ENCODE measurements at regions not wholly inside any gene's neighbourhood (a gene's known extent, or its start where the extent isn't known, plus 50 kb on each side); places are given as distances from the start of the nearest gene placed in this dataset.
"Not testable (repeated sequence)": the region's sequence is repeated elsewhere in the genome, so short reads cannot be mapped to it uniquely, and the experiment has no call there.

- H3K27me3 ChIP-seq (ENCODE audit: insufficient read depth, low read length): no peaks in the 10 kb centered on the region
- H3K9me3 ChIP-seq (ENCODE audit: low read depth, low read length): no peaks in the 10 kb centered on the region
- H3K4me1 ChIP-seq (ENCODE audit: insufficient read depth, low read length): no peaks in the 10 kb centered on the region
- no peak overlapping the region for H3K4me3 ChIP-seq (ENCODE audit: low read length)
Observed at GRCh38 chr3:124362455-124362854, 367.8 kb upstream of the UMPS start.

GRCh38 chr3:124363476-124363875, 366.8 kb upstream of the UMPS start:
- Histone ChIP-seq H3K4me1 (ENCODE audit: insufficient read depth, low read length) (no peaks in the 10 kb centered on the region), H3K27me3 (ENCODE audit: insufficient read depth, low read length) (no peaks in the 10 kb centered on the region), H3K9me3 (ENCODE audit: low read depth, low read length) (no peaks in the 10 kb centered on the region), H3K4me3 (ENCODE audit: low read length) (no peak overlapping the region)

GRCh38 chr3:124364317-124365020, 365.8 kb upstream of the UMPS start:
- no peaks in the 10 kb centered on the region for H3K27me3 ChIP-seq (ENCODE audit: insufficient read depth, low read length)
- no peak overlapping the region for H3K4me3 ChIP-seq (ENCODE audit: low read length)
- no peaks in the 10 kb centered on the region for H3K9me3 ChIP-seq (ENCODE audit: low read depth, low read length)
- no peaks in the 10 kb centered on the region for H3K4me1 ChIP-seq (ENCODE audit: insufficient read depth, low read length)

GRCh38 chr3:124366655-124367054, 363.6 kb upstream of the UMPS start:
- not testable (repeated sequence) for H3K9me3 ChIP-seq (ENCODE audit: low read depth, low read length); H3K27me3 ChIP-seq (ENCODE audit: insufficient read depth, low read length); H3K4me1 ChIP-seq (ENCODE audit: insufficient read depth, low read length)

GRCh38 chr3:124372775-124373174, 357.5 kb upstream of the UMPS start:
- Histone ChIP-seq H3K4me3 (ENCODE audit: low read length) (no peak overlapping the region), H3K27me3 (ENCODE audit: insufficient read depth, low read length) (no peaks in the 10 kb centered on the region), H3K4me1 (ENCODE audit: insufficient read depth, low read length) (no peaks in the 10 kb centered on the region), H3K9me3 (ENCODE audit: low read depth, low read length) (no peaks in the 10 kb centered on the region)

More at GRCh38 chr3:124366655-124367054, 363.6 kb upstream of the UMPS start:
- H3K4me3 ChIP-seq (ENCODE audit: low read length): not testable (repeated sequence)

GRCh38 chr3:124373524-124373923, 356.7 kb upstream of the UMPS start:
- no peak overlapping the region for H3K4me3 ChIP-seq (ENCODE audit: low read length)
- no peaks in the 10 kb centered on the region for H3K27me3 ChIP-seq (ENCODE audit: insufficient read depth, low read length)
- H3K9me3 ChIP-seq (ENCODE audit: low read depth, low read length): no peaks in the 10 kb centered on the region
- no peaks in the 10 kb centered on the region for H3K4me1 ChIP-seq (ENCODE audit: insufficient read depth, low read length)

GRCh38 chr3:124374583-124374982, 355.7 kb upstream of the UMPS start:
- no peaks in the 10 kb centered on the region for H3K9me3 ChIP-seq (ENCODE audit: low read depth, low read length)
- H3K27me3 ChIP-seq (ENCODE audit: insufficient read depth, low read length): peaks cover under 1% of the 10 kb centered on the region
- H3K4me3 ChIP-seq (ENCODE audit: low read length): no peak overlapping the region
- H3K4me1 ChIP-seq (ENCODE audit: insufficient read depth, low read length): no peaks in the 10 kb centered on the region

GRCh38 chr3:124381575-124382333, 348.5 kb upstream of the UMPS start:
- Histone ChIP-seq H3K9me3 (ENCODE audit: low read depth, low read length) (no peaks in the 10 kb centered on the region), H3K4me1 (ENCODE audit: insufficient read depth, low read length) (no peaks in the 10 kb centered on the region), H3K27me3 (ENCODE audit: insufficient read depth, low read length) (peaks cover 9% of the 10 kb centered on the region), H3K4me3 (ENCODE audit: low read length) (no peak overlapping the region)

GRCh38 chr3:124383051-124383450, 347.2 kb upstream of the UMPS start:
- Histone ChIP-seq H3K4me3 (ENCODE audit: low read length) (no peak overlapping the region), H3K27me3 (ENCODE audit: insufficient read depth, low read length) (peaks cover 19% of the 10 kb centered on the region), H3K4me1 (ENCODE audit: insufficient read depth, low read length) (no peaks in the 10 kb centered on the region), H3K9me3 (ENCODE audit: low read depth, low read length) (no peaks in the 10 kb centered on the region)

GRCh38 chr3:124383846-124384466, 346.3 kb upstream of the UMPS start:
- Histone ChIP-seq H3K27me3 (ENCODE audit: insufficient read depth, low read length) (peaks cover 19% of the 10 kb centered on the region), H3K4me1 (ENCODE audit: insufficient read depth, low read length) (no peaks in the 10 kb centered on the region), H3K4me3 (ENCODE audit: low read length) (no peak overlapping the region), H3K9me3 (ENCODE audit: low read depth, low read length) (no peaks in the 10 kb centered on the region)

- no peaks in the 10 kb centered on the region for H3K9me3 ChIP-seq (ENCODE audit: low read depth, low read length)
- no peaks in the 10 kb centered on the region for H3K4me1 ChIP-seq (ENCODE audit: insufficient read depth, low read length)
- H3K27me3 ChIP-seq (ENCODE audit: insufficient read depth, low read length): peaks cover 19% of the 10 kb centered on the region
- no peak overlapping the region for H3K4me3 ChIP-seq (ENCODE audit: low read length)
Observed at GRCh38 chr3:124384527-124384926, 345.7 kb upstream of the UMPS start.

- no peaks in the 10 kb centered on the region for H3K4me1 ChIP-seq (ENCODE audit: insufficient read depth, low read length)
- no peak overlapping the region for H3K4me3 ChIP-seq (ENCODE audit: low read length)
- no peaks in the 10 kb centered on the region for H3K9me3 ChIP-seq (ENCODE audit: low read depth, low read length)
- peaks cover 14% of the 10 kb centered on the region for H3K27me3 ChIP-seq (ENCODE audit: insufficient read depth, low read length)
Observed at GRCh38 chr3:124385996-124386395, 344.3 kb upstream of the UMPS start.

GRCh38 chr3:124386996-124387595, 343.2 kb upstream of the UMPS start:
- H3K4me1 ChIP-seq (ENCODE audit: insufficient read depth, low read length): no peaks in the 10 kb centered on the region

GRCh38 chr3:124391774-124392173, 338.5 kb upstream of the UMPS start:
- no peak overlapping the region for H3K4me3 ChIP-seq (ENCODE audit: low read length)
- H3K27me3 ChIP-seq (ENCODE audit: insufficient read depth, low read length): peaks cover 13% of the 10 kb centered on the region
- no peaks in the 10 kb centered on the region for H3K9me3 ChIP-seq (ENCODE audit: low read depth, low read length)
- H3K4me1 ChIP-seq (ENCODE audit: insufficient read depth, low read length): no peaks in the 10 kb centered on the region

More at GRCh38 chr3:124386996-124387595, 343.2 kb upstream of the UMPS start:
- Histone ChIP-seq H3K9me3 (ENCODE audit: low read depth, low read length) (no peaks in the 10 kb centered on the region), H3K27me3 (ENCODE audit: insufficient read depth, low read length) (peaks cover 16% of the 10 kb centered on the region), H3K4me3 (ENCODE audit: low read length) (no peak overlapping the region)

GRCh38 chr3:124393340-124393739, 336.9 kb upstream of the UMPS start:
- H3K27me3 ChIP-seq (ENCODE audit: insufficient read depth, low read length): peaks cover 2% of the 10 kb centered on the region
- H3K4me1 ChIP-seq (ENCODE audit: insufficient read depth, low read length): no peaks in the 10 kb centered on the region

More at GRCh38 chr3:124393340-124393739, 336.9 kb upstream of the UMPS start:
- Histone ChIP-seq H3K9me3 (ENCODE audit: low read depth, low read length) (no peaks in the 10 kb centered on the region), H3K4me3 (ENCODE audit: low read length) (no peak overlapping the region)

Data from mononuclear cell (primary cell).